A673 (cell line): ENCODE measurements at regions not wholly inside any gene's neighbourhood (a gene's known extent, or its start where the extent isn't known, plus 50 kb on each side); places are given as distances from the start of the nearest gene placed in this dataset.

Source experiments
- CTCF ChIP-seq: fragments of 300-800, 200-600 bp; sonication (generic); conservative IDR thresholded peaks from 2 replicates; pipeline ENCODE4 v1.5.1; 2017; ENCODE audit warnings: low read depth, mild to moderate bottlenecking, antibody characterized with exemption, low read length, moderate library complexity, mixed read lengths
- EZH2 ChIP-seq: fragments of 200-600 bp; sonication (generic); IDR thresholded peaks from 2 replicates; pipeline ENCODE4 v1.6.1; 2017; ENCODE audit warnings: borderline replicate concordance, low read depth, mild to moderate bottlenecking, mixed read lengths, antibody characterized with exemption, low read length; ENCODE audit not compliant: poor library complexity, severe bottlenecking

GRCh38 chr15:66996094-66996493 is 69.3 kb upstream of the SMAD3 start:
- TF ChIP-seq CTCF (no peak), EZH2 (no peak)
